HCT116 (cell line): ENCODE measurements at regions not wholly inside any gene's neighbourhood (a gene's known extent, or its start where the extent isn't known, plus 50 kb on each side); places are given as distances from the start of the nearest gene placed in this dataset.

Experiments
- ATAC-seq: fragments of 200-7000 bp; cut with Tn5 transposase; 2 replicates; pipeline ENCODE4 v1.9.1; 2020; ENCODE audit warnings: mild to moderate bottlenecking, moderate library complexity
- BruUV-seq: library from RNA; stranded (reverse); fragments of 400-500 nt; replicated peaks from 2 replicates; lab custom pipeline; 2021; lab: Mats Ljungman, UMichigan
- CTCF ChIA-PET: fragments of 300-600 bp; sonication (Branson Sonifier 250); formaldehyde crosslinking; loops from one replicate; lab custom pipeline; 2021; ENCODE audit warnings: antibody characterized with exemption; lab: Charles Lee
- POLR2A ChIA-PET: fragments of 300-600, 350-600 bp; sonication (Branson Sonifier 250); formaldehyde crosslinking; loops from one replicate; lab custom pipeline; 2021; ENCODE audit warnings: antibody characterized with exemption; lab: Charles Lee
- RAD21 ChIA-PET, 2 experiments: fragments of 300-600 bp; sonication (Branson Sonifier 250); formaldehyde crosslinking; loops; one replicate each; lab custom pipeline; 2023; ENCODE audit warnings: low total read pairs in 2 of 2; ENCODE audit not compliant: uncharacterized antibody in 2 of 2, unreplicated experiment in 2 of 2, low non-redundant PET in 1 of 2; lab: Charles Lee
- DNase-seq: peaks from one replicate; pipeline ENCODE4 v3.0.0-alpha.2; 2010; ENCODE audit warnings: low read depth, low spot score
- H2AFZ ChIP-seq: fragments of 200-600 bp; shearing (Covaris generic), sonication (generic); 2 replicates; pipeline ENCODE4 v1.6.1; 2017; ENCODE audit warnings: low read depth, mixed run types, mixed read lengths, antibody characterized with exemption, low read length; ENCODE audit not compliant: poor library complexity, severe bottlenecking
- H3K27ac ChIP-seq: 2 replicates; pipeline ENCODE4 v1.5.1; 2012; ENCODE audit warnings: low read depth, low read length
- H3K27me3 ChIP-seq: fragments of 200-600 bp; sonication (generic); 2 replicates; pipeline ENCODE4 v1.6.1; 2016; ENCODE audit warnings: mixed run types, low read length, mixed read lengths; ENCODE audit not compliant: insufficient read depth
- H3K36me3 ChIP-seq, 2 experiments: fragments of 200-500 bp in 1 of 2; fragments of 200-600 bp in 1 of 2; sonication (Bioruptor generic) in 1 of 2; sonication (generic) in 1 of 2; 2 replicates each; pipeline versions ENCODE4 v1.5.1 to v1.6.1; 2014 to 2016; ENCODE audit warnings: low read length in 2 of 2, inconsistent platforms in 1 of 2, mixed read lengths in 1 of 2, mixed run types in 1 of 2; ENCODE audit not compliant: insufficient read depth in 2 of 2, control insufficient read depth in 1 of 2
- H3K4me1 ChIP-seq, 2 experiments: fragments of 200-600 bp in 1 of 2; sonication (generic) in 1 of 2; 2 replicates each; pipeline versions ENCODE4 v1.5.1 to v1.6.1; 2012 to 2017; ENCODE audit warnings: low read length in 2 of 2, inconsistent platforms in 1 of 2, mild to moderate bottlenecking in 1 of 2, mixed read lengths in 1 of 2, mixed run types in 1 of 2, moderate library complexity in 1 of 2; ENCODE audit not compliant: insufficient read depth in 2 of 2, control insufficient read depth in 1 of 2
- H3K4me2 ChIP-seq: fragments of 200-600 bp; sonication (generic); 2 replicates; pipeline ENCODE4 v1.6.1; 2017; ENCODE audit warnings: mixed run types, low read length, mixed read lengths
- H3K4me3 ChIP-seq, 2 experiments: fragments of 200-600 bp in 1 of 2; sonication (generic) in 1 of 2; replicated peaks in 1 of 2; 2 replicates each; pipeline ENCODE4 v1.5.1; 2011 to 2016; ENCODE audit warnings: low read length in 2 of 2, control low read depth in 1 of 2, low read depth in 1 of 2, mild to moderate bottlenecking in 1 of 2, mixed read lengths in 1 of 2, mixed run types in 1 of 2
- H3K79me2 ChIP-seq: fragments of 200-600 bp; sonication (generic); 2 replicates; pipeline ENCODE4 v1.6.1; 2017; ENCODE audit warnings: mild to moderate bottlenecking, mixed run types, low read length, moderate library complexity, mixed read lengths; ENCODE audit not compliant: insufficient read depth
- H3K9ac ChIP-seq: fragments of 200-600 bp; sonication (generic); 2 replicates; pipeline ENCODE4 v1.6.1; 2016; ENCODE audit warnings: low read length, mixed read lengths
- H3K9me2 ChIP-seq: fragments of 200-600 bp; sonication (generic), shearing (Covaris generic); 2 replicates; pipeline ENCODE4 v1.6.1; 2017; ENCODE audit warnings: mixed run types, mild to moderate bottlenecking, moderate library complexity; ENCODE audit not compliant: insufficient read depth
- H3K9me3 ChIP-seq, 2 experiments: fragments of 200-500 bp in 1 of 2; fragments of 200-600 bp in 1 of 2; sonication (Bioruptor generic) in 1 of 2; sonication (generic) in 1 of 2; 2 replicates each; pipeline ENCODE4 v1.6.1; 2014 to 2017; ENCODE audit warnings: low read length in 2 of 2, mixed read lengths in 2 of 2, inconsistent platforms in 1 of 2, low read depth in 1 of 2, mild to moderate bottlenecking in 1 of 2, mixed run types in 1 of 2, moderate library complexity in 1 of 2; ENCODE audit not compliant: control insufficient read depth in 1 of 2, insufficient read depth in 1 of 2
- H4K20me1 ChIP-seq: fragments of 200-600 bp; sonication (generic), shearing (Covaris generic); 2 replicates; pipeline ENCODE4 v1.6.1; 2017; ENCODE audit warnings: mixed run types, mild to moderate bottlenecking, moderate library complexity; ENCODE audit not compliant: insufficient read depth
- ATF3 ChIP-seq: IDR thresholded peaks from 2 replicates; pipeline ENCODE4 v1.6.1; 2012
- CEBPB ChIP-seq: IDR thresholded peaks from 2 replicates; pipeline ENCODE4 v1.6.1; 2012; ENCODE audit warnings: low read depth
- CTCF ChIP-seq, 3 experiments: fragments of 200-600 bp in 1 of 3; sonication (generic) in 1 of 3; IDR thresholded peaks in 2 of 3; conservative IDR thresholded peaks in 1 of 3; 2 replicates each; pipeline ENCODE4 v1.5.1; 2012 to 2017; ENCODE audit warnings: low read depth in 2 of 3, low read length in 2 of 3, antibody characterized with exemption in 1 of 3, borderline replicate concordance in 1 of 3, control low read depth in 1 of 3, mild to moderate bottlenecking in 1 of 3, mixed read lengths in 1 of 3, mixed run types in 1 of 3, moderate library complexity in 1 of 3; ENCODE audit not compliant: insufficient read depth in 1 of 3
- EGR1 ChIP-seq: IDR thresholded peaks from 2 replicates; pipeline ENCODE4 v1.6.1; 2012; ENCODE audit warnings: low read depth
- ELF1 ChIP-seq: IDR thresholded peaks from 2 replicates; pipeline ENCODE4 v1.6.1; 2012; ENCODE audit warnings: low read depth, borderline replicate concordance
- EZH2phosphoT487 ChIP-seq: fragments of 200-600 bp; IDR thresholded peaks from 2 replicates; pipeline ENCODE4 v1.6.1; 2018; ENCODE audit warnings: antibody characterized with exemption, borderline replicate concordance
- FOSL1 ChIP-seq: IDR thresholded peaks from 2 replicates; pipeline ENCODE4 v1.6.1; 2012; ENCODE audit warnings: low read depth
- JUND ChIP-seq: IDR thresholded peaks from 2 replicates; pipeline ENCODE4 v1.6.1; 2012
- MAX ChIP-seq: IDR thresholded peaks from 2 replicates; pipeline ENCODE4 v1.6.1; 2012
- POLR2A ChIP-seq: IDR thresholded peaks from 2 replicates; pipeline ENCODE4 v1.7.0; 2011; ENCODE audit warnings: borderline replicate concordance; ENCODE audit not compliant: insufficient read depth, insufficient read length; ENCODE audit errors: extremely low read depth
- POLR2AphosphoS5 ChIP-seq: IDR thresholded peaks from 2 replicates; pipeline ENCODE4 v1.6.1; 2011; ENCODE audit warnings: mild to moderate bottlenecking, low read depth, low read length, moderate library complexity
- REST ChIP-seq: IDR thresholded peaks from 2 replicates; pipeline ENCODE4 v1.6.1; 2012; ENCODE audit warnings: low read depth
- SRF ChIP-seq: IDR thresholded peaks from 2 replicates; pipeline ENCODE4 v1.6.1; 2012; ENCODE audit warnings: low read depth
- TCF7L2 ChIP-seq: IDR thresholded peaks from 2 replicates; pipeline ENCODE4 v1.7.0; 2011; ENCODE audit warnings: borderline replicate concordance, inconsistent platforms; ENCODE audit not compliant: insufficient read depth, insufficient read length; ENCODE audit errors: extremely low read depth
- YY1 ChIP-seq: IDR thresholded peaks from 2 replicates; pipeline ENCODE4 v1.6.1; 2011; ENCODE audit warnings: low read length, low read depth, moderate library complexity, mild to moderate bottlenecking; ENCODE audit not compliant: insufficient replicate concordance; ENCODE audit errors: extremely low read depth
- ZBTB33 ChIP-seq: IDR thresholded peaks from 2 replicates; pipeline ENCODE4 v1.6.1; 2011; ENCODE audit warnings: mild to moderate bottlenecking, low read length, moderate library complexity; ENCODE audit not compliant: insufficient replicate concordance; ENCODE audit errors: extremely low read depth
- ZNF274 ChIP-seq: fragments of 200-500 bp; sonication (Bioruptor generic); IDR thresholded peaks from 2 replicates; pipeline ENCODE4 v1.6.1; 2014; ENCODE audit warnings: mild to moderate bottlenecking, low read depth, low read length, inconsistent platforms
- intact Hi-C: fragments of 100-400 bp; cut with micrococcal nuclease; formaldehyde crosslinking; loops from 2 replicates; pipeline ENCODE4 v1.10.0; 2022

- intact Hi-C loops: loop anchor here (1.0 kb wide), 2 partner anchors 193 to 413 kb away; no protein-coding TSS in a partner anchor
- H4K20me1 ChIP-seq: no peaks in the 10 kb centered on the region
- DNase-seq (no peak), ATAC-seq (no peak)
- no peak overlapping the region for H3K4me3 ChIP-seq
- no peak for TF ChIP-seq EZH2phosphoT487
- no peak for TF ChIP-seq YY1
- no peak for TF ChIP-seq ATF3
- TF ChIP-seq CEBPB: no peak
- TF ChIP-seq TCF7L2: no peak
- no peak for TF ChIP-seq MAX
- TF ChIP-seq ZNF274: no peak
- TF ChIP-seq CTCF (IDR thresholded peaks at IDR 0.05 in 2 of 3, conservative IDR thresholded peaks at IDR 0.05 in 1 of 3; ENCODE audit: borderline replicate concordance in 1 of 3, insufficient read depth in 1 of 3, low read depth in 2 of 3, low read length in 2 of 3): no peak
- no peak for TF ChIP-seq ELF1
- no peak for TF ChIP-seq POLR2A
- no peak for TF ChIP-seq SRF
- TF ChIP-seq POLR2AphosphoS5: no peak
- TF ChIP-seq REST: no peak
- no peak for TF ChIP-seq ZBTB33
- no peak for TF ChIP-seq FOSL1
- no peak for TF ChIP-seq EGR1
- no peak for TF ChIP-seq JUND
- POLR2A ChIA-PET: no interaction called here
- no peaks in the 10 kb centered on the region for H3K9me3 ChIP-seq
- H3K9me2 ChIP-seq: no peaks in the 10 kb centered on the region
- H3K79me2 ChIP-seq: no peaks in the 10 kb centered on the region
- no peaks in the 10 kb centered on the region for H3K36me3 ChIP-seq
- H2AFZ ChIP-seq: no peak overlapping the region
- BruUV-seq: no TSS peak
- H3K27ac ChIP-seq: no peak overlapping the region
- H3K9ac ChIP-seq: no peak overlapping the region
- CTCF ChIA-PET: interaction anchor here (0.6 to 1.7 kb wide), 3 partner anchors 192 to 410 kb away, joined by 4 to 8 read pairs (median 5); no protein-coding TSS in a partner anchor
- H3K4me1 ChIP-seq: peaks cover 9 to 13% of the 10 kb centered on the region in 2 experiments; a peak in 3 of 4 replicates
- RAD21 ChIA-PET: interaction anchor here in 1 of 2 experiments (0.7 kb wide), 1 partner anchor 92 kb away, joined by 3 read pairs; no protein-coding TSS in a partner anchor
- H3K27me3 ChIP-seq: no peaks in the 10 kb centered on the region
- H3K4me2 ChIP-seq: no peak overlapping the region
Measured at GRCh38 chr10:21270976-21271375, 254.5 kb downstream of the SKIDA1 start.
